Neural crest cell (in vitro differentiated cells): ENCODE measurements at regions not wholly inside any gene's neighbourhood (a gene's known extent, or its start where the extent isn't known, plus 50 kb on each side); places are given as distances from the start of the nearest gene placed in this dataset.

Source experiments
- DNase-seq: peaks from one replicate; pipeline ENCODE4 v3.0.0; 2021; ENCODE audit warnings: low read depth, mixed read lengths, low spot score
- H3K27ac Mint-ChIP-seq: one replicate; pipeline ENCODE4 v1.8.0; 2021; ENCODE audit warnings: mild to moderate bottlenecking, mixed read lengths; ENCODE audit not compliant: unreplicated experiment
- H3K27me3 Mint-ChIP-seq: 2 replicates; pipeline ENCODE4 v1.8.0; 2021; ENCODE audit warnings: low read depth, mild to moderate bottlenecking, mixed read lengths
- H3K36me3 Mint-ChIP-seq: 2 replicates; pipeline ENCODE4 v1.8.0; 2021; ENCODE audit warnings: low read depth, mild to moderate bottlenecking, mixed read lengths
- H3K4me1 Mint-ChIP-seq: 2 replicates; pipeline ENCODE4 v1.8.0; 2021; ENCODE audit warnings: mixed read lengths
- H3K4me3 Mint-ChIP-seq: one replicate; pipeline ENCODE4 v1.8.0; 2021; ENCODE audit warnings: mild to moderate bottlenecking, mixed read lengths
- H3K9me3 Mint-ChIP-seq: 2 replicates; pipeline ENCODE4 v1.8.0; 2021; ENCODE audit warnings: mixed read lengths
- TF ChIP-seq, protein P1 (sequence below): fragments of 200-600 bp; sonication (generic); conservative IDR thresholded peaks from 2 replicates; pipeline ENCODE4 v1.5.0; 2021; ENCODE audit warnings: antibody characterized with exemption, mild to moderate bottlenecking

DNA sequence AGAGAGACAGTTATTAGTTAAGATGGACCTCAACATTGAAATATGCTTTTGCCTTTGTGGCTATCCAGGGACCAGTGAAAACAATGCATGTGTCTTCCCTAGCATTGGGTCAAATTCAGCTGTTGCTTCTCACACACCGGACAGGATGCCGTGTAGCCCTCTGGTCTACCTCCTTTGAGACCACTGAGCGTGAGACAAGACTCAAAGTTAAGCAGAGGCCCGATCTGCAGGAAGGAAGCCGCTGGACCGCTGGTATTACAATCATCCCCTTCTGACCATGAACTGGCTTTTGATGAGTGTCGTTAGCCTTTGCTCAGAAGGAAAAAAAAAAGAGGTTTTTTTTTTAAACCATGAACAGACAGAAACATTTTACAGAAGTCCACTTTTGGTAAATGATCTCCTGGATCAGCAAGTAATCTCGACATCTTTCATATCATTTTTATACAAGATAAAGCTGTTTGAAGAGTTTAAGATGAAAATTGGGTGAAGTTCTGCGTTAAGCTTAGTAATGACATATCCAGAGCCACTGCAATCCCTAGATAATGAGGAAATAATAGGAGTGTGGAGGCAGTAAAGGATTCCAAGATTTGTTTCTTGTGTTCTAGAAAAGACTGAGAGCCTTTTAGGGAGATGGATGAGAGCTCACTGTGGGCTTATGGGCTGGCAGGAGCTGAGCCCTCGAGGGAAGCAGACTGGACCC, 622.8 kb downstream of the QKI start:
- Mint-ChIP-seq H3K27ac (peak overlapping the region; percentile 68), H3K27me3 (no peaks in the 10 kb centered on the region), H3K4me1 (peaks cover 25% of the 10 kb centered on the region), H3K9me3 (peaks cover 5% of the 10 kb centered on the region), H3K36me3 (peaks cover 7% of the 10 kb centered on the region), H3K4me3 (no peak overlapping the region)
- DNase-seq: no peak
- TF ChIP-seq, protein P1, sequence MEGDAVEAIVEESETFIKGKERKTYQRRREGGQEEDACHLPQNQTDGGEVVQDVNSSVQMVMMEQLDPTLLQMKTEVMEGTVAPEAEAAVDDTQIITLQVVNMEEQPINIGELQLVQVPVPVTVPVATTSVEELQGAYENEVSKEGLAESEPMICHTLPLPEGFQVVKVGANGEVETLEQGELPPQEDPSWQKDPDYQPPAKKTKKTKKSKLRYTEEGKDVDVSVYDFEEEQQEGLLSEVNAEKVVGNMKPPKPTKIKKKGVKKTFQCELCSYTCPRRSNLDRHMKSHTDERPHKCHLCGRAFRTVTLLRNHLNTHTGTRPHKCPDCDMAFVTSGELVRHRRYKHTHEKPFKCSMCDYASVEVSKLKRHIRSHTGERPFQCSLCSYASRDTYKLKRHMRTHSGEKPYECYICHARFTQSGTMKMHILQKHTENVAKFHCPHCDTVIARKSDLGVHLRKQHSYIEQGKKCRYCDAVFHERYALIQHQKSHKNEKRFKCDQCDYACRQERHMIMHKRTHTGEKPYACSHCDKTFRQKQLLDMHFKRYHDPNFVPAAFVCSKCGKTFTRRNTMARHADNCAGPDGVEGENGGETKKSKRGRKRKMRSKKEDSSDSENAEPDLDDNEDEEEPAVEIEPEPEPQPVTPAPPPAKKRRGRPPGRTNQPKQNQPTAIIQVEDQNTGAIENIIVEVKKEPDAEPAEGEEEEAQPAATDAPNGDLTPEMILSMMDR: no peak

DNA sequence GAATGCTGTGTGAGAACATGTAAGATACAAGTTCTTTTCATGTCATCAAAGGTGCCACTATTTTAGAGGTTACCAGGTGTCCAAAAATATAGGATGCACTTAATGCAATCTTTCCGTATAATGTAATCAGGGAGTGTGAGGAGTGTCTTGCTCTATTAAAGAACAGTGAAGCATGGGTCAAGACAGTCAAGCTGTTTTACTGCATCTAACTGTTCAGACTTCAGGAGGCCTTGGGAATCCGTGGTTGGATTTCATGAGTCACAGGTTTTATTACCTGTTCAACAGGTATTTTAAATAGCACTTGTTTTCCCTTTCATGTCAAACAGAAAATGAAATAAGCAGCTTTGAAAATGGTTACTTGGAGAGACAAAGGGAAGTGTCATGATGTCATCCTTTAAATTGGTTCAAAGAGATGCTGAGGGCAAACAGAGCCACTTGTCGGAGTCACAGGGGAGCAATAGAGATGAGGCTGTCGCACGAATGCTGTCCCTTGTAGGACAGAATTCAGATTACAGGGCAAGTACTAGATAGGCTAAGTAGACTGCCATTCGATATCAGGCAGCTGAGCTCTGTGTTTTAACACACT, 621.5 kb downstream of the QKI start:
- peaks cover 5% of the 10 kb centered on the region for H3K9me3 Mint-ChIP-seq
- H3K4me1 Mint-ChIP-seq: peaks cover 25% of the 10 kb centered on the region
- H3K27ac Mint-ChIP-seq: no peak overlapping the region
- H3K27me3 Mint-ChIP-seq: no peaks in the 10 kb centered on the region
- H3K36me3 Mint-ChIP-seq: peaks cover 7% of the 10 kb centered on the region
- no peak for DNase-seq
- TF ChIP-seq, protein P1: no peak
- H3K4me3 Mint-ChIP-seq: no peak overlapping the region

DNA sequence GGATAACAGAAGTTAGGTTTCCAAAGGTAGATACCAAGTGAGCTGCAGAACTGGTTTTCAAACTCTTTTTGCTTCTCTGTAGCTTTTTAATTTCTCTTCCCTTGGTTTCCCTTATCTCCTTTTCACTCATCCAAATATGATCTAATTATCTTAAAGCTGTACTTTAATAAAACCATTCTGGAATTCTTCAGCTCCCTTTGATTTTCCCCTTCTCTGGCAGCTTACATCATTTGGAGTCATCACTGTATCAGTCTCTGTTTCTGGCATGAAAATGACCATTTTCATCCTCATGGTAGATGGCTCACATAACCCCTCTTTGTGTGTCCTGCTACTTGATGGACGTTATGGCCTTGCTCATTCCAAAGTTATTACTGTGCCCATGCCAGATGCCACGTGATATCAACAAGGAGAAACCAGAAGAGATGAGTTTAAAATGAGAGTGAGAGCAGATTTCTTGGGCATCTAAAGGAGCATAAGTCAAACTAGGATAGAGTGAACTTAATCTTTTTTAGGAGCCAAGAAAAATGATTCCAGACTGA, 620.2 kb downstream of the QKI start:
- Mint-ChIP-seq H3K4me3 (no peak overlapping the region), H3K4me1 (peaks cover 25% of the 10 kb centered on the region), H3K27me3 (no peaks in the 10 kb centered on the region), H3K36me3 (peaks cover 2% of the 10 kb centered on the region), H3K27ac (no peak overlapping the region), H3K9me3 (peaks cover 5% of the 10 kb centered on the region)
- TF ChIP-seq, protein P1: no peak
- DNase-seq: no peak

DNA sequence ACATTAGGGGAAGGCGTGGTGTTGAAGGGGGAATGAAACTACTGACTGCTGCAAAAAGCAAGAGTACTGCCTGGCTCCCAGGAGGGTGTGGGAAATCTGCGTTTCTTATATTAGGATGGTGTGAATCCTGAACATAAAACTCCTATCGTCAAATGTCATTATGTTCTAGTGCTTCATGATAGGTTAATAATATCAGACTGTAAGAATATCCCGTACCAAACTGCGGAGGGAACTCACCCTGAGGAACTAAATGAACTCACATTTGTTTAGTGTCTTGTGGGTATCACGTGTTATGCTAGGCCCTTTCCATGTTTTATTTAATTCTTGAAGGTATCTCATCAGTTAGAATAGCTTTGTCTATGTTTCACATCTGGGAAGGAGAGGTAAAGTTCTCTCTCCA, 610.7 kb downstream of the QKI start:
- TF ChIP-seq, protein P1: no peak
- no peaks in the 10 kb centered on the region for H3K9me3 Mint-ChIP-seq
- H3K27me3 Mint-ChIP-seq: no peaks in the 10 kb centered on the region
- H3K4me1 Mint-ChIP-seq: peaks cover 29% of the 10 kb centered on the region
- no peaks in the 10 kb centered on the region for H3K36me3 Mint-ChIP-seq
- no peak for DNase-seq
- no peak overlapping the region for H3K4me3 Mint-ChIP-seq
- no peak overlapping the region for H3K27ac Mint-ChIP-seq

DNA sequence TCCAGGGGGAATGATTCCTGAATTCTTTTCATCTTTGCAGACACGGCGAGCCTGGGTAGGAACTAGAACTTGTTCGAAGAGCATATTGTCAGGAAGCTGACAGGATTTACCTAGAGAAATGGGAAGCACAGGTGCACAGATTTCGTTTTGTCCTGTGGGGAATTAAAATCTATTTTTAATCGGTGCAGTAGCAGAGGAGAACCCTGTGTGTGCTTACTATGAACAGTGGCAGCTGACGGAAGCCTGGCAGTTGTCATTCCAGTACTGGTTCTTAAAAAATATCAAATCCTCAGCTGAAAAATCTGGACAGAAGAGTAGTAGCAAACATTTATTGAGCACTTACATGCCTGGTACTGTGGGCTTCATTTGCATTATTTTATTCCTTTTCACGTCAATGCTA, 609.0 kb downstream of the QKI start:
- Mint-ChIP-seq H3K27ac (no peak overlapping the region), H3K9me3 (no peaks in the 10 kb centered on the region), H3K27me3 (no peaks in the 10 kb centered on the region), H3K4me3 (no peak overlapping the region), H3K36me3 (no peaks in the 10 kb centered on the region), H3K4me1 (peaks cover 29% of the 10 kb centered on the region)
- DNase-seq: no peak
- TF ChIP-seq, protein P1: no peak
